Medulla oblongata (tissue), 1 donor: ENCODE measurements at regions not wholly inside any gene's neighbourhood (a gene's known extent, or its start where the extent isn't known, plus 50 kb on each side); places are given as distances from the start of the nearest gene placed in this dataset.
A peak's percentile ranks its signal among the peaks of the same experiment; 100 is the strongest.
"Not testable (repeated sequence)": the region's sequence is repeated elsewhere in the genome, so short reads cannot be mapped to it uniquely, and the experiment has no call there.

Experiments
- DNase-seq: peaks from one replicate; pipeline ENCODE4 v3.0.0-alpha.2; 2015; ENCODE audit errors: extremely low spot score

- peak; percentile 55 for DNase-seq
Observed at GRCh38 chr10:21292763-21293517, 232.5 kb downstream of the SKIDA1 start.

GRCh38 chr10:21290499-21291160 lies 234.9 kb downstream of the SKIDA1 start:
- no peak for DNase-seq

- DNase-seq: no peak
Observed at GRCh38 chr10:21289961-21290360, 235.5 kb downstream of the SKIDA1 start.

DNA sequence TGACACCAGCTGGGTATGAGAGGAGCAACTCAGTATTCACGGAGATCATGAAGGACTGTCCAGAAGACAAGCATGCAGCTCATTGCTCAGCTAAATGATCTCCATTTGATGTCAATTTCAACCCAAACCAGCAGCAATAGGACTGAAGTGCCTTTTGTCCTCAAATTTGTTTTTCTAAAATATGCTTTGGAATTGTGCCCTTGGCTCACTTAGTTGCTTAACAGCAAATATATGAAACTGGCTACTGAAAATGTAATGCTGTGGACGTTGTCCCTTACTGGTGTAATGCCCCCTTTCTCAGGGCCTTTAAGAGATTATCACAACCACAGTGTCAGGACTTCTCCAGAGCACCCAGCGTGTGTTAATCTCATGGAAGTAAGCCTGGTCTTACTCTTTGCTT lies 236.2 kb downstream of the SKIDA1 start:
- DNase-seq: no peak

GRCh38 chr10:21285742-21286331 lies 239.6 kb downstream of the SKIDA1 start:
- DNase-seq: no peak

DNA sequence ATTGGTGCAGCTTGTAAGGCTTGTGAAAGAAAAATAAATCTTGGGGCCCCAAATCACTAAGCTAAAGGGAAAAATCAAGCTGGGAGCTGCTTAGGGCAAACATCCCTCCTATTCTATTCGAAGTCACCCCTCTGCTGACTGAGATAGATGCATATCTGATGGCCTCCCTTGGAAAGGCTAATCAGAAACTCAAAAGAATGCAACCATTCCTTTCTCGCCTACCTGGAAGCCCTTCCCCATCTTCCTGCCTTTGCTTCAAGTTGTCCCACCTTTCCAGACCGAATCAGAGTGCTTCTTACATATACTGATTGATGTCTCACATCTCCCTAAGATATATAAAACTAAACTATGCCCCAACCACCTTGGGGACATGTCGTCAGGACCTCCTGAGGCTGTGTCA lies 240.3 kb downstream of the SKIDA1 start:
- no peak for DNase-seq

GRCh38 chr10:21284301-21284700 lies 241.2 kb downstream of the SKIDA1 start:
- no peak for DNase-seq

- DNase-seq: not testable (repeated sequence)
Observed at GRCh38 chr10:21283053-21283452, 242.4 kb downstream of the SKIDA1 start.

DNA sequence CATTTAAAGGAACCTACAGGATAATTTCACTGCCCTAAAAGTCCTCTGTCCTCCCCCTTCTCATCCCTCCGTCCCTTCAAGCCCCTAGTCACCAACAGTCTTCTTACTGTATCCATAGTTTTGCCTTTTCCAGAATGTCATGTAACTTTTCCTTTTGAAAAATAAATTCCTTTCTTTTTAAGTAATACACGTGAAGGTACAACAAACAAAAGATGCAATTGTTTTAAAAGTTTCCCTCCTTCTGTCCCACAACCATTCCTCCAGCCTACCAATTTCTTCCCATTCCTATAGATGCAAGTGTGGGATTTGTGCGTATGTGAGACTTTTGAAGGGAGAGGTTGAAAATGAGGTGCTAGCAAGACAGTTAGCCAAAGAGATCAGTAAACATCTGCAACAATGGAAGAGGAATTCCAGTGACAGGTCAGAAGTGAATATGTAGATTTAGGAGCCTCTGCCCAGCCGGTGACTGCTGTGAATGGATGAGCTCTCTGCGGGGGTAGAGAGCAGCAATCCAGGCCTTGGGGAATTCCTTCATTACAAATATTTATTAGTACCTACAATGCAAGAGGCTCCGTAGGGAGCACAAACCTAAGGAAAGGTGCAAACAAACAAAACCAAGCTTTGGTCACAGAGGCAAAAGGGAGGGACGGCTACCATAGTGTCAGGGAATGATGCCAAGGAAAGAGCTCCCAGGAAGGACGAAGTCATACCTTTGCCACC lies 243.6 kb downstream of the SKIDA1 start:
- no peak for DNase-seq

DNA sequence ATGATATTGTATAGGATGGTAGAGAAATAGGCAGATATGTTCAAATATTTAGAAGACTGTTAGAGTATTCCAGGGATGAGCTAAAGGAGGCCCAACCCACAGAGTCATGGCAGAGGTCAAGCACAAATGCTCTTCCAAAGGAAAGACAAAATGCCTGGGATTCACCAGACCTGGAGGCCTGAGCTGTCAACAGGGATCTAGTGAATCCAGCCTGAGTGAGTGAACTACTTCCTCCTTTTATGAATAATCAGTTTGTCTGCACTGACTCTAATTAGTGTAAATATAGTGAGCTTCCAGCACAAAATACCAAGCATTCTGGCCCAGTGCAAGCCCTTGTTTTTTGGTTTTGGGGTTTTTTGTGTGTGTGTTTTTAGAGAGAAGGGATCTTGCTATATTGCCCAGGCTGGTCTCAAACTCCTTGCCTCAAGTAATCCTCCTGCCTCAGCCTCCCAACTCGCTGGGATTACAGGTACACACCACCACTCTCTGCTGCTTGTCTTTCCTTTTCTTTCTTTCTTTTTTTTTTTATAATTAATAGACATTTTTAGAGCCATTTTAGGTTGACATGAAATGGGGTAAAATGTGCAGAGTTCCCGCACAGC lies 244.4 kb downstream of the SKIDA1 start:
- no peak for DNase-seq

DNA sequence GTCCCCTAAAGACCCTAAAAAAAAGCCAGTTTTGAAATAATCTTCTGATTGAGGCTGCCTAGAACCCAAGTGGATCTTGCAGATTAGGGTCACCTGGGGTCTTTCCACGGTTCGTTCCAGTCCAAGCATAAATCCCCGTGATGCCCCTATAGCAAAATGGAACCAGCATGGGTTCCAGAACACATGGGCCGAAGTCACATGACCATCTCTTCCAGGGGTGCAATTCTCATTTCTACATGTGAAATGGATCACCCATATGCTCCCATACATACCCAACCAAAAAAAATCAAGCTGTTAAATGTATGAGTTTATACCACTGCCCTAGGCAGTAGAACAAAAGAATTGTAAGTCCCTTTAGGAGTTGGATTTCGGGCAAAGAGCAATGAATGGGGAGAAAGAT lies 245.4 kb downstream of the SKIDA1 start:
- DNase-seq: no peak

DNA sequence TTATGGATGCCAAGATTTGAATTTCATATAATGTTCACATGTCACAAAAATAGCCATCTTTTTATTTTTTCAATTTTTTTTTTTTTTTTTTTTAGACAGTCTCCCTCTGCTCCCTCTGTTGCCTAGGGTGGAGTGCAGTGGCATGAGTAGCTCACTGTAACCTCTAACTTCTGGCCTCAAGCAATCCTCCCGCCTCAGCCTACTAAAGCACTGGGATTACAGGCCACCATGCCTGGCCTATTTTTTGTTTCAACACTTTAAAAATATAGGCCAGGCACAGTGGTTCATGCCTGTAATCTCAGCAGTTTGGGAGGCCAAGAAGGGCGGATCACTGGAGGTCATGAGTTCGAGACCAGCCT lies 246.3 kb downstream of the SKIDA1 start:
- no peak for DNase-seq

- peak; percentile 85 for DNase-seq
Observed at GRCh38 chr10:21278491-21279216, 246.8 kb downstream of the SKIDA1 start.

GRCh38 chr10:21273400-21273968 lies 252.0 kb downstream of the SKIDA1 start:
- no peak for DNase-seq

GRCh38 chr10:21272643-21273399 lies 252.7 kb downstream of the SKIDA1 start:
- no peak for DNase-seq

DNA sequence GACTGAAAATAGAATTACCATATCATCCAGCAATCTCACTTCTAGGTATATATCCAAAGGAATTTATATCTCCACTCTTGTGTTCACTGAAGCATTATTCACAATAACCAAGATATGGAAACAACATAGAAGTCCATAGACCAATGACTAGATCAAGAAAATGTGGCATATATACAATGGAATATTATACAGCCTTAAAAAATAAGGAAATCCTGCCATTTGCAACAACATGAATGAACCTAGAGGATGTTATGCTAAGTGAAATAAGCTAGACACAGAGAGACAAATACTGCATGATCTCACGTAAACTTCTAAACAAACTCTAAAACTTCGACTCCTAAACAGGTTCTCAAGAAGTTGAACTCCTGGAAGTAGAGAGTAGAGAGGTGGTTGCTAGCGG lies 254.5 kb downstream of the SKIDA1 start:
- no peak for DNase-seq

- DNase-seq: no peak
Observed at GRCh38 chr10:21269289-21269688, 256.2 kb downstream of the SKIDA1 start.

DNA sequence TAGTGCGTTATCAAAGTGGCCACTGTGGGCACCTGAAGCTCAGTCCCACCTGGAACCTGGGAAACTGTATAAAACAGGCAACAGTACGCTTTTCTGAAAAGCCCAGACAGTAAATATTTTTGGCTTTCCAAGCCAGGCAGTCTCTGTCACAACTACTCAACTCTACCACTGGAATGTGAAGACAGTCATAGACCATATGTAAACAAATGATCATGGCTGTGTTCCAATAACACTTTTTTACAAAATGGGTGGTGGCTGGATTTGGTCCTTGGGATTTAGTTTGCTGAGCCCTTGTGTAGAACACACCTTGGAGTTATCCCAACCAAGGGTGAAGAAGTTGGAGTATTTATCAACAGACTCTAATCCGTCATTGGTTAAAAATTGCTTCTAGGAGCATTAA lies 259.9 kb downstream of the SKIDA1 start:
- no peak for DNase-seq

DNA sequence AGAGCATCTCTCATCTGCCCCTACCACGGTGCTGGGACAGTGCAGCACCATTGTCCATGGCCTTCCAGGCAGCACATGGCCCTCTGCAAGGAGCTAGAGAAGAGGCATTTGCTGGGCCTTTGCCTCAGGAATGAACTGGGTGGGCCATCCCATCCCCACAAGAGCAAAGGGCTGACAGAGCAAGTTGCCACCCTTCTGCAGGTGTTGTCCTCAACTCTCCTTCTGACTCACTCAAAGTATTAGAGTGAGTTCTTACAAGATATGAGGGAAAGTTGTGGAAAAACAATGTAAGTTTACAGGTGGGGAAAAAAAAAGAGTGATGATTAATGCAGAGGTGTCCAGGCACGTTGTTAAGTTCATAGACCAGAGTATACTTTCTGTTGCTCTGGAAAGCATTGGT lies 261.2 kb downstream of the SKIDA1 start:
- DNase-seq: no peak

GRCh38 chr10:21263839-21264238 lies 261.6 kb downstream of the SKIDA1 start:
- no peak for DNase-seq
